IMR-90 (cell line): ENCODE measurements at regions not wholly inside any gene's neighbourhood (a gene's known extent, or its start where the extent isn't known, plus 50 kb on each side); places are given as distances from the start of the nearest gene placed in this dataset.

Experiments used
- ATAC-seq: fragments of 200-7000 bp; cut with Tn5 transposase; 2 replicates; pipeline ENCODE4 v1.9.1; 2020; ENCODE audit warnings: low read depth, mild to moderate bottlenecking, moderate library complexity
- BruUV-seq: library from RNA; stranded (reverse); fragments of 400-500 nt; replicated peaks from 2 replicates; lab custom pipeline; 2021; lab: Mats Ljungman, UMichigan
- CTCF ChIA-PET: fragments of 300-600 bp; formaldehyde crosslinking; extraction: SDS; loops from one replicate; lab custom pipeline; 2021; ENCODE audit warnings: antibody characterized with exemption; lab: Yijun Ruan, JAX
- POLR2A ChIA-PET: fragments of 300-600 bp; sonication (Branson Sonifier 250); formaldehyde crosslinking; loops from one replicate; lab custom pipeline; 2022; ENCODE audit warnings: antibody characterized with exemption; ENCODE audit not compliant: unreplicated experiment; lab: Charles Lee
- DNase-seq: peaks from one replicate; pipeline ENCODE4 v3.0.0; 2013
- H2AFZ ChIP-seq: replicated peaks from 2 replicates; pipeline ENCODE3; 2013; ENCODE audit warnings: low read length, mild to moderate bottlenecking; ENCODE audit not compliant: poor library complexity
- H2AK5ac ChIP-seq: 2 replicates; pipeline ENCODE4 v1.6.1; 2013; ENCODE audit warnings: low read depth, low read length, inconsistent platforms
- H2AK9ac ChIP-seq: replicated peaks from 2 replicates; pipeline ENCODE3; 2013; ENCODE audit warnings: mild to moderate bottlenecking, low read depth, low read length, moderate library complexity; ENCODE audit not compliant: poor library complexity
- H2BK120ac ChIP-seq: 2 replicates; pipeline ENCODE4 v1.6.1; 2013; ENCODE audit warnings: low read depth, low read length, inconsistent platforms
- H2BK15ac ChIP-seq: 3 replicates; pipeline ENCODE4 v1.6.1; 2013; ENCODE audit warnings: low read depth, low read length, inconsistent platforms
- H2BK20ac ChIP-seq: 2 replicates; pipeline ENCODE4 v1.6.1; 2013; ENCODE audit warnings: low read depth, mild to moderate bottlenecking, inconsistent platforms, low read length, moderate library complexity
- H2BK5ac ChIP-seq: 2 replicates; pipeline ENCODE4 v1.6.1; 2013; ENCODE audit warnings: mild to moderate bottlenecking, low read depth, low read length, inconsistent platforms; ENCODE audit not compliant: poor library complexity, severe bottlenecking
- H3K14ac ChIP-seq: replicated peaks from 2 replicates; pipeline ENCODE4 v1.6.1; 2013; ENCODE audit warnings: low read depth, low read length, inconsistent platforms
- H3K18ac ChIP-seq: 2 replicates; pipeline ENCODE4 v1.6.1; 2013; ENCODE audit warnings: low read depth, low read length, control low read depth
- H3K23ac ChIP-seq: 2 replicates; pipeline ENCODE4 v1.6.1; 2013; ENCODE audit warnings: low read depth, low read length, inconsistent platforms
- H3K27ac ChIP-seq: 2 replicates; pipeline ENCODE4 v1.5.1; 2013; ENCODE audit warnings: mild to moderate bottlenecking, control low read depth, low read length; ENCODE audit not compliant: insufficient read depth
- H3K27me3 ChIP-seq: 2 replicates; pipeline ENCODE4 v1.6.1; 2013; ENCODE audit warnings: low read length; ENCODE audit not compliant: control insufficient read depth, insufficient read depth
- H3K36me3 ChIP-seq: 2 replicates; pipeline ENCODE4 v1.6.1; 2013; ENCODE audit warnings: low read length, mixed read lengths; ENCODE audit not compliant: control insufficient read depth, insufficient read depth
- H3K4ac ChIP-seq: 2 replicates; pipeline ENCODE4 v1.6.1; 2013; ENCODE audit warnings: low read depth, low read length, inconsistent platforms
- H3K4me1 ChIP-seq: 2 replicates; pipeline ENCODE4 v1.6.1; 2013; ENCODE audit warnings: low read length, mixed read lengths; ENCODE audit not compliant: control insufficient read depth, insufficient read depth
- H3K4me2 ChIP-seq: 2 replicates; pipeline ENCODE4 v1.6.1; 2013; ENCODE audit warnings: low read depth, mild to moderate bottlenecking, control low read depth, low read length, moderate library complexity
- H3K4me3 ChIP-seq: 2 replicates; pipeline ENCODE4 v1.5.1; 2013; ENCODE audit warnings: low read depth, mild to moderate bottlenecking, control low read depth, low read length, moderate library complexity; ENCODE audit not compliant: insufficient read depth
- H3K56ac ChIP-seq: 2 replicates; pipeline ENCODE4 v1.6.1; 2013; ENCODE audit warnings: low read length, inconsistent platforms; ENCODE audit not compliant: insufficient read depth; ENCODE audit errors: extremely low read depth
- H3K79me1 ChIP-seq, 2 experiments: 2 replicates each; pipeline ENCODE4 v1.6.1; 2013; ENCODE audit warnings: low read length in 2 of 2, inconsistent platforms in 1 of 2, low read depth in 1 of 2
- H3K9ac ChIP-seq: 2 replicates; pipeline ENCODE4 v1.6.1; 2013; ENCODE audit warnings: low read depth, low read length, control low read depth
- H3K9me1 ChIP-seq: 2 replicates; pipeline ENCODE4 v1.6.1; 2013; ENCODE audit warnings: low read length, inconsistent platforms; ENCODE audit not compliant: insufficient read depth
- H3K9me3 ChIP-seq: 2 replicates; pipeline ENCODE4 v1.6.1; 2013; ENCODE audit warnings: low read length; ENCODE audit not compliant: control insufficient read depth, insufficient read depth
- H4K20me1 ChIP-seq: 2 replicates; pipeline ENCODE4 v1.6.1; 2013; ENCODE audit warnings: low read length, inconsistent platforms; ENCODE audit not compliant: insufficient read depth
- H4K5ac ChIP-seq: 2 replicates; pipeline ENCODE4 v1.6.1; 2013; ENCODE audit warnings: mild to moderate bottlenecking, low read depth, low read length, control low read depth
- H4K8ac ChIP-seq, 2 experiments: 2 replicates each; pipeline ENCODE4 v1.6.1; 2013; ENCODE audit warnings: low read depth in 2 of 2, low read length in 2 of 2, control low read depth in 1 of 2, inconsistent platforms in 1 of 2
- H4K91ac ChIP-seq: 2 replicates; pipeline ENCODE4 v1.6.1; 2013; ENCODE audit warnings: low read depth, low read length, inconsistent platforms; ENCODE audit not compliant: insufficient read depth
- BHLHE40 ChIP-seq: fragments of 150-350 bp; IDR thresholded peaks from 2 replicates; pipeline ENCODE4 v1.6.1; 2016; ENCODE audit warnings: mild to moderate bottlenecking, low read depth, low read length
- CHD1 ChIP-seq: IDR thresholded peaks from 2 replicates; pipeline ENCODE4 v1.6.1; 2012; ENCODE audit warnings: low read depth, low read length, improper control_type of control experiment
- CTCF ChIP-seq: conservative IDR thresholded peaks from 2 replicates; pipeline ENCODE4 v1.5.1; 2012; ENCODE audit warnings: mild to moderate bottlenecking, low read depth, low read length, improper control_type of control experiment
- ELK1 ChIP-seq: fragments of 150-350 bp; IDR thresholded peaks from 2 replicates; pipeline ENCODE4 v1.6.1; 2016; ENCODE audit warnings: low read depth, mild to moderate bottlenecking, low read length, moderate library complexity, borderline replicate concordance
- FOS ChIP-seq: fragments of 150-350 bp; IDR thresholded peaks from 2 replicates; pipeline ENCODE4 v1.6.1; 2016; ENCODE audit warnings: low read depth, low read length
- MAFK ChIP-seq: IDR thresholded peaks from 2 replicates; pipeline ENCODE4 v1.6.1; 2012; ENCODE audit warnings: low read depth, low read length, improper control_type of control experiment
- MXI1 ChIP-seq: IDR thresholded peaks from 2 replicates; pipeline ENCODE4 v1.6.1; 2012; ENCODE audit warnings: low read depth, mild to moderate bottlenecking, low read length, moderate library complexity, borderline replicate concordance
- NFE2L2 ChIP-seq: fragments of 150-350 bp; IDR thresholded peaks from 2 replicates; pipeline ENCODE4 v1.6.1; 2016; ENCODE audit warnings: low read depth, mild to moderate bottlenecking, low read length
- RAD21 ChIP-seq: IDR thresholded peaks from 2 replicates; pipeline ENCODE4 v1.6.1; 2012; ENCODE audit warnings: low read length, improper control_type of control experiment
- RFX5 ChIP-seq: IDR thresholded peaks from 2 replicates; pipeline ENCODE4 v1.8.0; 2012; ENCODE audit warnings: low read depth, mild to moderate bottlenecking, low read length, moderate library complexity
- SMC3 ChIP-seq: fragments of 150-350 bp; IDR thresholded peaks from 2 replicates; pipeline ENCODE4 v1.6.1; 2016; ENCODE audit warnings: low read depth, mild to moderate bottlenecking, antibody characterized with exemption, low read length, moderate library complexity
- USF2 ChIP-seq: fragments of 150-350 bp; IDR thresholded peaks from 2 replicates; pipeline ENCODE4 v1.6.1; 2017; ENCODE audit warnings: mild to moderate bottlenecking, antibody characterized with exemption, low read length, low read depth
- WGBS, 2 experiments: methylation state at CpG; one replicate each; pipeline versions ENCODE4 v1.1.5 to v1.1.7; 2013; ENCODE audit warnings: missing lambda C conversion rate in 2 of 2; ENCODE audit not compliant: insufficient read length in 1 of 2; ENCODE audit errors: extremely low coverage in 2 of 2; 5-methylcytosine and 5-hydroxymethylcytosine counted together
- dilution Hi-C: fragments of 300-500 bp; cut with HindIII; formaldehyde crosslinking; loops from one replicate; pipeline ENCODE4 v1.14.3; 2018; ENCODE audit warnings: low sequenced_read_pairs; ENCODE audit not compliant: unreplicated experiment
- in situ Hi-C: fragments of 300-500 bp; cut with MboI; formaldehyde crosslinking; loops from 3 replicates; pipeline ENCODE4 v1.14.3; 2019; ENCODE audit warnings: low sequenced_read_pairs, inconsistent platforms, mixed read lengths
- intact Hi-C: fragments of 100-400 bp; cut with micrococcal nuclease; formaldehyde crosslinking; loops from 2 replicates; pipeline ENCODE4 v1.10.0; 2022

GRCh38 chr5:53831496-53831895, 271.1 kb downstream of the NDUFS4 start:
- Histone ChIP-seq H3K9me1 (no peaks in the 10 kb centered on the region), H3K4me1 (no peaks in the 10 kb centered on the region), H4K20me1 (no peaks in the 10 kb centered on the region), H3K79me1 (no peaks in the 10 kb centered on the region), H3K27ac (no peak overlapping the region), H2BK120ac (no peak overlapping the region), H3K4me2 (no peak overlapping the region), H2BK5ac (no peak overlapping the region), H3K56ac (no peak overlapping the region), H2AFZ (no peak overlapping the region), H3K9ac (no peak overlapping the region), H4K5ac (no peak overlapping the region), H3K23ac (no peak overlapping the region), H2BK20ac (no peak overlapping the region), H4K91ac (no peak overlapping the region), H2AK5ac (no peak overlapping the region), H3K14ac (no peak overlapping the region), H3K4ac (no peak overlapping the region), H3K18ac (no peak overlapping the region), H3K4me3 (no peak overlapping the region), H3K9me3 (no peaks in the 10 kb centered on the region), H4K8ac (no peak overlapping the region), H3K27me3 (no peaks in the 10 kb centered on the region), H2BK15ac (no peak overlapping the region), H3K36me3 (no peaks in the 10 kb centered on the region), H2AK9ac (no peak overlapping the region)
- no peak for ATAC-seq
- ChIA-PET CTCF (no interaction called here), POLR2A (no interaction called here)
- in situ Hi-C loops (no loop called here), dilution Hi-C loops (no loop called here), intact Hi-C loops (no loop called here)
- WGBS, 2 experiments = no CpG with 5 or more reads among the region's 2 CpGs
- no TSS peak for BruUV-seq
- TF ChIP-seq MXI1 (no peak), RFX5 (no peak), CTCF (no peak), RAD21 (no peak), ELK1 (no peak), USF2 (no peak), SMC3 (no peak), FOS (no peak), CHD1 (no peak), BHLHE40 (no peak), NFE2L2 (no peak), MAFK (no peak)
- DNase-seq = no peak
